SK-N-DZ (cell line): ENCODE measurements at regions not wholly inside any gene's neighbourhood (a gene's known extent, or its start where the extent isn't known, plus 50 kb on each side); places are given as distances from the start of the nearest gene placed in this dataset.
"Not testable (repeated sequence)": the region's sequence is repeated elsewhere in the genome, so short reads cannot be mapped to it uniquely, and the experiment has no call there.

Experiments
- DNase-seq: peaks from one replicate; pipeline ENCODE4 v3.0.0-alpha.2; 2015; ENCODE audit warnings: low spot score

GRCh38 chr21:28298251-28298672 lies 694.4 kb downstream of the LTN1 start:
- no peak for DNase-seq

DNA sequence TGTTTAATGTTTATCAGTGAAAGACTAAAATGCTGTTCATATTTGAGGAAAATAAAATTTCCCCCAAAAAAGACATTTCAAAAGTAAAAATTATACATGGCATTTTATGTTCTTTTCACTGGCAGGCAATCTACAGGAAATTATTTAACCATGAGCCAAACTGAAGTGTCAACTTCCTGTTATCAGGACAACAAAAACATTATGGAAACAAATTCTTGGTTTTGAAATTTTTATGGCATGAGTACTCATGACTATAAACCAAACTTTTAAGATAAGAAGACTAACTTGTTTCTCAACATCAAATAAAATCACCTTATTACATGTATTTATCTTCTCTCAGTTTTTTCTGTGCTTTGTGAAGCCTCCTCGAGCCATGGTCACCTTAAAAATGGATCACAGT lies 698.6 kb downstream of the LTN1 start:
- no peak for DNase-seq

DNA sequence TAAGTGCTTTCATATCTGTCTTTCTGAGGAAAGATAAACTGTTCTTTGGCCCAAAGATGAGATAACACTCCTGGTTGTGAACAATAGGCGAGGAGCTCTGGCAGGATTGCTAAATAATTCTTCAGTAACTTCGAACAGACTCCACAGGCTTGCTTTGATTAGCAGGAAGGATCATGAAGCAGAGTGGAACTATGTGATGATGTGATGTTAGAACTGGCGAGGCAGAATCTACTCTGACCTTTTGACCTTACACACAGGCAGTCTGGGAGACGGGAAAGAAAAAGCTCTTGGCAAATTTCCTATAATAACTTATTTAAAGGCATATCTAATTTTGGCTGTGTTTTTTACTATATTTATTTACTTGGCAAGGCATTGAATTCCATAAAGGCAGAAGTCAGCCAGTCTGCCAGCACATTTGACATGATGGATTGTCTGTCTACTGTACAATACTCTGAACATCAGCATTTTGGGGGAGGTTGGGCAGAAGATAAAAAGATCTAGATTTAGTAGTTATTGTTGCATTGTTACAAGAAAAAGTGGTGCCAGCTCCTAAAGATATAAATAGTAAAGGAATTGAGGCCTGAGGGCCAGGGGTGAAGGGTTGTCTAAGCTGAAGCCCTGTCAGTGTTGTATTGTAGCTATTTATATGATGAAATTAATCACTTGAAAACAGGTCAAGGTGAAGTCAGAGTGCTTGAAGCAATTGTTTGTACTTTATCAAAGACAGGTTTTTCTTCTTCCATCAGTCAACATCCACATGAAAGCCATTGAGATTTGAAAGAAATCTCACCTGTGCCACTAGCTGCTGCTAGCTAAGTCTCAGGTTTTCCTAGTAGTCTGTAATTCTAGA lies 708.8 kb downstream of the LTN1 start:
- DNase-seq = peak; percentile 74

DNA sequence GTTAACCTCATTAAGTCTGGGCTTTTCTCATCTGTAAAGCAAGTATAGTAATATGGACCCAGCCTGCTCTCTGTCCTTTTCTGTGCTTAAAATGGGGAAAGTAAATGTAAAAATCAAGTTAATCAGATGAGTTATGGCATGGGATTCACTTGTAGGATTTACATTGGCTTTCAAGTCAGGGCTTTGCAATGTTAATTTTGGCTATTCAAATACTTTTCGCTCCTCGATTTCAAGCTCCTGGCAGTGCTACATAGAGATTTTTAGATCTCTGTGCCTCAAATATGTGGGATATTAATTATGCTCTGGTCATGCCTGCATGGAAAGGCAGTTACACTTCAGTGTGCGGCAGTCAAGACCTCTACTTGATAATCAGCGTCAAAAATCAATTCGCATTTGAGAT lies 709.8 kb downstream of the LTN1 start:
- no peak for DNase-seq

- DNase-seq = not testable (repeated sequence)
Observed at GRCh38 chr21:28281357-28281756, 711.3 kb downstream of the LTN1 start.

DNA sequence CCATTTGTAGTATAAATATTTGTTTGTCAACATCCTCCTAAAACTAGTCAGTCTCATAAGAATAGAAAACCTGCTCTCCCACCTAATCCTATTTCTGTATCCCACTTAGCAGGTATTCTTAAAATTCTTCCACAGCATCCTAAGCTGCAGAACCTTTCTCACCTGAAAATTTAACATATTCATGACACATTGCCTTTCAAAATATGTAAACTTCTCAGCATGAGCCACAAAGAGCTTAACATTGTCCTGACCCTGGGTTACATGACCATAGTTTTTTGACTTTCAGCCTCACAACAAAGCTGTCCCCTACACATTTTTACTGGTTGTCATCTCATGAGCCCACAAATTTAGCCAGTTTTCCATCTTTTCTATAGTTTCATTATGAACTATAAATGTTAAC lies 712.1 kb downstream of the LTN1 start:
- no peak for DNase-seq

- DNase-seq = no peak
Observed at GRCh38 chr21:28277324-28277723, 715.4 kb downstream of the LTN1 start.

GRCh38 chr21:28272272-28272992 lies 720.2 kb downstream of the LTN1 start:
- no peak for DNase-seq

DNA sequence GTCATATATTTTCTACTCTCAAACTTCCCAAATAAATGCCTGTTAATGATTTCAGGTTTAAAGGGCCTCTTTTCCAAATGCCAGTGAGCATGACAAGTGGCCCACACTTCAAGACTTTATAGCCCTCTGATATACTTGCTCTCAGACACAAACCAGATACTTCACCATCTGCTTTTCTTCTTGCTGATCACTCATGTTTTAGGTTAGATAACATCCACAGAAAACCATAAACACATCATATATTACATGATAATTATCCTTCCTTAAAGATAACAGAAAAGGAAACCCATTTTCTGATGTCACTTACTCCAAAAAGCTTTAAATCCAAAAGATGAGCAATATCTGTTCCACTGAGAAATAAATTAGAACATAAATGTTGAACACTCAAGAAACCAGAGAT lies 723.5 kb downstream of the LTN1 start:
- peak; percentile 94 for DNase-seq

DNA sequence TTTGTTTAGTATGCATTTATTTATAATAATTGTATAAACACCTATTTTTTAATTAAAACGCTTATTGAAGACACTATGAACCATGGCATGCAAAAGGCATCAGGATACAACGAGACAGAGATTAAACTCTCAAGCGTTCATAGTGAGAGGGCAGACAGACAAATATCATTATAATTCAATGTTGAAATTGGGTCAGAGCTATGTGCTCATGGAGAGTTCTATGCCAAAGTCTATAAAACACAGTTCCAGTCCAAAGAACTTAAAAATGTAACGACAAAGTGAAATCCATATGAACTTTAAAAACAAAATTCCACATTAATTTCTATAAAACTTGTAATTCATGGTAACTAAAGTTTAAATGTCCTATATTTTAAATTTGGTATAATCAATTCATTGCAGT lies 724.0 kb downstream of the LTN1 start:
- peak; percentile 8 for DNase-seq

GRCh38 chr21:28267449-28267848 lies 725.2 kb downstream of the LTN1 start:
- DNase-seq = no peak

GRCh38 chr21:28266061-28266460 lies 726.6 kb downstream of the LTN1 start:
- no peak for DNase-seq

DNA sequence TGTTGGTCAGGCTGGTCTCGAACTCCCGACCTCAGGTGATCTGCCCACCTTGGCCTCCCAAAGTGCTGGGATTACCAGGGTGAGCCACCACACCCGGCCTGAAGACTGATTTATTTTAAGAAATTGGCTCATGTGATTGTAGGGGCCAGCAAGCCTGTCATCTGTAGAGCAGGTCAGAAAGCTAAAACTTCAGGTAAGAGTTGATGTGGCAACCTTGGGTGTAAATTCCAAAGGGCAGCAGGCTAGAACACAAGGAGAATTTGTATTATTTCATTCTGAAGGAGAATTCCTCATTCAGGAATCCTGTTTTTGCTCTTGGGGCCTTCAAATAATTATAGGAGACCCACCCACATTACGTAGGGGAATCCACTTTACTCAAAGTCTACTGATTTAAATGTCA lies 728.7 kb downstream of the LTN1 start:
- no peak for DNase-seq

- no peak for DNase-seq
Observed at GRCh38 chr21:28261298-28261697, 731.4 kb downstream of the LTN1 start.

DNA sequence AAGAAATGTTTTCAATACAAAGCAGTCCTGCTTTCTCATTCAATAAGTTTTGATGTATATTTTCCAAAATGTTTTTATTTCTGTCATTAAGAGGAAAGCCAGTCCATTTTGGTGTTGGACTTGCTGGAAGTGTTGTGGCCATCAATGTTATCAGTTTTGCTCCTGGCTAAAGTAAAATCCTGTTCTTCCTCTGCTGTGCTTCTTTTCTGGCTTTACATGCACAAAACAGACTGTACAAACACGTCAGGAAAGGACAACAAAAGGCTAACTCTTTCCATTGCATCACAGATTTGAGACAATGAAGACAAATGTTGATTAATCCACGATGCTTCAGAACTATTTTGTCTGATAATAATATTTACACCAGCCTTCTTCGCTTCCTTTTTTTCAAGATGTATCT lies 735.4 kb downstream of the LTN1 start:
- DNase-seq = peak; percentile 5

- peak; percentile 6 for DNase-seq
Observed at GRCh38 chr21:28256837-28257236, 735.8 kb downstream of the LTN1 start.

- DNase-seq = peak; percentile 56
Observed at GRCh38 chr21:28256420-28256831, 736.3 kb downstream of the LTN1 start.

DNA sequence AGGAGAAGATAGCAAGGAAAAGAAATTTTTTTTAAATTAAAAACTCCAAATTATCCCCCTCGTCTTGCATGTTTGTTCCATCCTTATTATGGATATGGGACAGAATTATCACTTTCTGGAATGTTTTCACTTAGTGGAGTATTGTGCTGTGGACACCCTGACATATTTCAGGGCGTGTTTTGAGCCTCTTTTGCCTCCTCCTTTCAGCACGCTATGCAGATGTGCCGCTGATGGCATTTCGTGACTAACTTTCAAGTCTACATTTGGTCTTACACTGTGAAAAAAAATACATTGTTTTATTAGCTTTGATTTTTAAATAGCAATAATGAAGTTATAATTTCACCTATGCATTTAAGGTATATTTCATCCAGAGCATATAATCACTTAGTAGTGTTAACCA lies 738.7 kb downstream of the LTN1 start:
- no peak for DNase-seq

GRCh38 chr21:28253338-28253737 lies 739.3 kb downstream of the LTN1 start:
- no peak for DNase-seq

GRCh38 chr21:28252928-28253327 lies 739.7 kb downstream of the LTN1 start:
- DNase-seq = no peak

DNA sequence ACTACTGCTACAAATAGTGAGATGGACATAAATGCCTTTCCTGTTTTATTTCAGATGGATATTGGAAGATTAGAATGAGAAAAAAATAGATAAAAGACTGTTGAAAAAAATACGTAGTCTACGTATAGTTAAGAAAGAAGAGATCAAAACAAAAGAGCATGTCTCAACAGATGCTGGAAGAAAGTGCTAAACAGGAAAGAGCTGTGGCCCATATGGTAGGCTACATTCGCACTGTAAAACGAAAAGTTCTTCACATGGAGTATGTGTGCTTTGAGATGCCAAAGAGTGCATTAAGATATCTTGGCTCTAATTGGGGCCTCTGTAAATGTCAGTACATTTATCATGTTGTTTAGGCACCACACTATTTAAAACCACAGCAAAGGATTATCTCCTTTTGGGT lies 741.7 kb downstream of the LTN1 start:
- DNase-seq = no peak

GRCh38 chr21:28247454-28248020 lies 745.1 kb downstream of the LTN1 start:
- no peak for DNase-seq

GRCh38 chr21:28240586-28240985 lies 752.1 kb downstream of the LTN1 start:
- no peak for DNase-seq
